Stomach (tissue), 8 donors: ENCODE measurements at regions not wholly inside any gene's neighbourhood (a gene's known extent, or its start where the extent isn't known, plus 50 kb on each side); places are given as distances from the start of the nearest gene placed in this dataset.
A peak's percentile ranks its signal among the peaks of the same experiment; 100 is the strongest.

ENCODE experiments used
- DNase-seq, 2 donors: peaks; one replicate each; pipeline versions ENCODE4 v3.0.0 to v3.0.0-alpha.2; 2013 to 2019
- H3K27ac ChIP-seq, 5 donors: fragments of 200-600 bp in 4 of 5; sonication (generic) in 4 of 5; one replicate each; pipeline ENCODE4 v1.5.1; 2013 to 2019; ENCODE audit warnings: mild to moderate bottlenecking in 1 of 5, moderate library complexity in 1 of 5
- H3K27me3 ChIP-seq, 3 donors: fragments of 200-600 bp; sonication (generic); one replicate each; pipeline ENCODE4 v1.5.1; 2017 to 2019; ENCODE audit warnings: mixed run types in 1 of 3
- H3K36me3 ChIP-seq, 4 donors: fragments of 200-600 bp; sonication (generic); 1 replicate in 3 of 4; 2 replicates in 1 of 4; pipeline ENCODE4 v1.5.1; 2016 to 2019
- H3K4me1 ChIP-seq, 4 donors: fragments of 200-600 bp; sonication (generic); one replicate each; pipeline ENCODE4 v1.5.1; 2016 to 2019
- H3K4me3 ChIP-seq, 4 donors: fragments of 200-600 bp; sonication (generic) in 3 of 4; one replicate each; pipeline ENCODE4 v1.5.1; 2016 to 2019; ENCODE audit warnings: mild to moderate bottlenecking in 1 of 4
- H3K9me3 ChIP-seq, 4 donors: fragments of 200-600 bp; sonication (generic); one replicate each; pipeline ENCODE4 v1.5.1; 2016 to 2019
- CTCF ChIP-seq, 7 experiments: fragments of 450-650 bp in 4 of 7; fragments of 200-600 bp in 3 of 7; sonication (generic) in 3 of 7; IDR thresholded peaks; one replicate each; pipeline ENCODE4 v1.5.1; 2016 to 2019; ENCODE audit warnings: antibody characterized with exemption in 7 of 7, control low read depth in 2 of 7, mild to moderate bottlenecking in 1 of 7
- EP300 ChIP-seq: sonication (generic); formaldehyde crosslinking; IDR thresholded peaks from one replicate; pipeline ENCODE4 v1.6.1; 2017; ENCODE audit warnings: antibody characterized with exemption
- POLR2A ChIP-seq, 4 donors: fragments of 450-650 bp; IDR thresholded peaks; one replicate each; pipeline ENCODE4 v1.6.1; 2016; ENCODE audit warnings: antibody characterized with exemption in 4 of 4, control low read depth in 2 of 4, mild to moderate bottlenecking in 1 of 4, moderate library complexity in 1 of 4
- POLR2AphosphoS5 ChIP-seq, 3 donors: sonication (generic); formaldehyde crosslinking; IDR thresholded peaks; one replicate each; pipeline ENCODE4 v1.6.1; 2016; ENCODE audit warnings: antibody characterized with exemption in 3 of 3
- WGBS, 5 donors: extraction: QIAGEN DNeasy Blood & Tissue Kit in 3 of 5; methylation state at CpG; one replicate each; pipeline versions ENCODE4 v1.1.5 to v1.1.7; 2013 to 2018; 5-methylcytosine and 5-hydroxymethylcytosine counted together
- intact Hi-C: fragments of 100-400 bp; cut with DNase I; formaldehyde crosslinking; loops from one replicate; pipeline ENCODE4 v1.15.1; 2023; ENCODE audit warnings: low total_unique reads
- donor health status: healthy with polysubstance abuse.
- donor health status: Bipolar disorder and iron deficiency.
- donor health status: healthy.

- Histone ChIP-seq H3K27me3 (no peaks in the 10 kb centered on the region), H3K4me1 (no peaks in the 10 kb centered on the region), H3K27ac (no peak overlapping the region), H3K9me3 (peaks cover 0 to 16% (median 0%) of the 10 kb centered on the region in 4 donors), H3K36me3 (no peaks in the 10 kb centered on the region), H3K4me3 (no peak overlapping the region)
- intact Hi-C loops = no loop called here
- DNase-seq = no peak
- 67 to 85% (median 79%) methylated on average over 1 of the region's 1 CpG for WGBS, 5 donors
- no peak for TF ChIP-seq EP300
- TF ChIP-seq CTCF (IDR thresholded peaks at IDR 0.05) = no peak
- no peak for TF ChIP-seq POLR2A (IDR thresholded peaks at IDR 0.05)
- no peak for TF ChIP-seq POLR2AphosphoS5 (IDR thresholded peaks at IDR 0.05)
Observed at GRCh38 chr5:26282190-26282589, 756.2 kb downstream of the CDH9 start.

GRCh38 chr5:26278078-26278477, 760.3 kb downstream of the CDH9 start:
- intact Hi-C loops = no loop called here
- H3K9me3 ChIP-seq = peaks cover 0 to 13% (median 0%) of the 10 kb centered on the region in 4 donors
- DNase-seq = no peak
- no peak overlapping the region for H3K27ac ChIP-seq
- H3K36me3 ChIP-seq = no peaks in the 10 kb centered on the region
- WGBS, 5 donors = 33 to 52% (median 49%) methylated on average over 2 of the region's 2 CpGs
- no peak overlapping the region for H3K4me3 ChIP-seq
- no peaks in the 10 kb centered on the region for H3K27me3 ChIP-seq
- TF ChIP-seq POLR2A (IDR thresholded peaks at IDR 0.05) = no peak
- TF ChIP-seq CTCF (IDR thresholded peaks at IDR 0.05) = no peak
- TF ChIP-seq POLR2AphosphoS5 (IDR thresholded peaks at IDR 0.05) = no peak
- no peak for TF ChIP-seq EP300
- H3K4me1 ChIP-seq = no peaks in the 10 kb centered on the region

GRCh38 chr5:26259081-26259480, 779.3 kb downstream of the CDH9 start:
- intact Hi-C loops = no loop called here
- DNase-seq = no peak
- WGBS, 5 donors = 38 to 50% (median 39%) methylated on average over 1 of the region's 1 CpG
- TF ChIP-seq EP300 = no peak
- no peak for TF ChIP-seq POLR2A (IDR thresholded peaks at IDR 0.05)
- TF ChIP-seq POLR2AphosphoS5 (IDR thresholded peaks at IDR 0.05) = no peak
- TF ChIP-seq CTCF (IDR thresholded peaks at IDR 0.05) = no peak
- Histone ChIP-seq H3K9me3 (peaks cover 0 to 22% (median 13%) of the 10 kb centered on the region in 4 donors), H3K4me3 (no peak overlapping the region), H3K27me3 (no peaks in the 10 kb centered on the region), H3K4me1 (no peaks in the 10 kb centered on the region), H3K36me3 (no peaks in the 10 kb centered on the region), H3K27ac (no peak overlapping the region)

- Histone ChIP-seq H3K4me3 (no peak overlapping the region), H3K27me3 (no peaks in the 10 kb centered on the region), H3K9me3 (peaks cover 0 to 14% (median 1%) of the 10 kb centered on the region in 4 donors), H3K36me3 (no peaks in the 10 kb centered on the region), H3K4me1 (no peaks in the 10 kb centered on the region), H3K27ac (no peak overlapping the region)
- WGBS, 5 donors = 63 to 77% (median 73%) methylated on average over 5 of the region's 5 CpGs
- no peak for TF ChIP-seq EP300
- TF ChIP-seq POLR2AphosphoS5 (IDR thresholded peaks at IDR 0.05) = no peak
- no peak for TF ChIP-seq POLR2A (IDR thresholded peaks at IDR 0.05)
- no peak for TF ChIP-seq CTCF (IDR thresholded peaks at IDR 0.05)
- intact Hi-C loops = no loop called here
- DNase-seq = peak in 1 of 2 donors; percentile 3
Observed at GRCh38 chr5:26245321-26245720, 793.1 kb downstream of the CDH9 start.
